K562 (cell line): ENCODE measurements at regions not wholly inside any gene's neighbourhood (a gene's known extent, or its start where the extent isn't known, plus 50 kb on each side); places are given as distances from the start of the nearest gene placed in this dataset.

Experiments
- ATAC-seq: fragments of 200-7000 bp; cut with Tn5 transposase; 3 replicates; pipeline ENCODE4 v1.9.1; 2020; ENCODE audit warnings: moderate library complexity
- BruUV-seq: library from RNA; stranded (reverse); fragments of 400-500 nt; replicated peaks from 2 replicates; lab custom pipeline; 2021; lab: Mats Ljungman, UMichigan
- CTCF ChIA-PET: fragments of 300-600 bp; formaldehyde crosslinking; extraction: SDS; loops from one replicate; lab custom pipeline; 2021; ENCODE audit warnings: low intra/inter-chr PET ratio; lab: Yijun Ruan, JAX
- POLR2A ChIA-PET: fragments of 300-600, 350-650 bp; sonication (Branson Sonifier 250); formaldehyde crosslinking; extraction: SDS; loops from one replicate; lab custom pipeline; 2021; ENCODE audit warnings: antibody characterized with exemption, inconsistent platforms; lab: Yijun Ruan, JAX
- DNase-seq, 4 experiments: peaks; one replicate each; pipeline versions ENCODE4 v3.0.0 to v3.0.0-alpha.2; 2011 to 2018; ENCODE audit warnings: low spot score in 3 of 4, mixed read lengths in 3 of 4; ENCODE audit errors: extremely low read depth in 1 of 4
- FAIRE-seq: peaks from 2 replicates; lab custom pipeline; 2011; peaks lifted over from hg19 to GRCh38; lab: Jason Lieb, UNC
- H2AFZ ChIP-seq: 2 replicates; pipeline ENCODE4 v1.6.0; 2011; ENCODE audit warnings: low read depth, low read length, control low read depth, inconsistent platforms
- H3K27ac ChIP-seq: fragments of 200-600 bp; 3 replicates; pipeline ENCODE4 v1.8.0; 2011; ENCODE audit warnings: low read depth, mild to moderate bottlenecking, control low read depth, inconsistent platforms, low read length, moderate library complexity, mixed read lengths; ENCODE audit errors: extremely low read depth
- H3K27me3 ChIP-seq, 2 experiments: fragments of 300-600 bp in 1 of 2; 2 replicates in 1 of 2; 3 replicates in 1 of 2; pipeline versions ENCODE4 v1.6.0 to v1.8.0; 2011; ENCODE audit warnings: inconsistent platforms in 2 of 2, low read length in 2 of 2, mild to moderate bottlenecking in 1 of 2, mixed read lengths in 1 of 2, moderate library complexity in 1 of 2; ENCODE audit not compliant: control insufficient read depth in 2 of 2, insufficient read depth in 2 of 2
- H3K36me3 ChIP-seq: fragments of 300-600 bp; 3 replicates; pipeline ENCODE4 v1.8.0; 2011; ENCODE audit warnings: mild to moderate bottlenecking, low read length, inconsistent platforms; ENCODE audit not compliant: control insufficient read depth, insufficient read depth
- H3K4me1 ChIP-seq, 2 experiments: fragments of 200-600 bp in 1 of 2; replicated peaks in 1 of 2; 2 replicates in 1 of 2; 3 replicates in 1 of 2; pipeline versions ENCODE4 v1.5.1 to v1.8.0; 2011; ENCODE audit warnings: inconsistent platforms in 2 of 2, low read length in 2 of 2, mild to moderate bottlenecking in 1 of 2, mixed read lengths in 1 of 2, moderate library complexity in 1 of 2; ENCODE audit not compliant: control insufficient read depth in 2 of 2, insufficient read depth in 2 of 2
- H3K4me2 ChIP-seq: 2 replicates; pipeline ENCODE4 v1.6.1; 2011; ENCODE audit warnings: low read length, control low read depth, inconsistent platforms, mixed read lengths; ENCODE audit not compliant: insufficient read depth
- H3K4me3 ChIP-seq: fragments of 200-600 bp; sonication (generic), shearing (Covaris generic); 2 replicates; pipeline ENCODE4 v1.5.1; 2016; ENCODE audit warnings: control low read depth, inconsistent platforms
- H3K79me2 ChIP-seq: fragments of 200-600 bp; 3 replicates; pipeline ENCODE4 v1.8.0; 2011; ENCODE audit warnings: low read length, inconsistent platforms; ENCODE audit not compliant: control insufficient read depth, insufficient read depth
- H3K9ac ChIP-seq, 2 experiments: 2 replicates each; pipeline versions ENCODE4 v1.6.0 to v1.6.1; 2011; ENCODE audit warnings: low read depth in 2 of 2, low read length in 2 of 2, control low read depth in 1 of 2, inconsistent platforms in 1 of 2, mild to moderate bottlenecking in 1 of 2, mixed read lengths in 1 of 2; ENCODE audit not compliant: insufficient read depth in 1 of 2
- H3K9me1 ChIP-seq: one replicate; pipeline ENCODE4 v1.6.0; 2011; ENCODE audit warnings: inconsistent platforms, mild to moderate bottlenecking, low read length, moderate library complexity; ENCODE audit not compliant: control insufficient read depth, insufficient read depth
- H3K9me3 ChIP-seq: replicated peaks from 2 replicates; pipeline ENCODE4 v1.5.1; 2011; ENCODE audit warnings: low read depth, low read length, inconsistent platforms; ENCODE audit not compliant: control insufficient read depth, insufficient read depth
- H4K20me1 ChIP-seq: replicated peaks from 2 replicates; pipeline ENCODE4 v1.6.1; 2011; ENCODE audit warnings: low read length, inconsistent platforms, mixed read lengths; ENCODE audit not compliant: control insufficient read depth, insufficient read depth
- IRF9 ChIP-seq: fragments of 450-650 bp; IDR thresholded peaks from 2 replicates; pipeline ENCODE4 v1.6.1; 2016; ENCODE audit warnings: missing biosample characterization, missing genetic modification characterization
- KAT8 ChIP-seq: fragments of 450-650 bp; IDR thresholded peaks from 2 replicates; pipeline ENCODE4 v1.6.1; 2016; ENCODE audit warnings: low read depth, mild to moderate bottlenecking
- PKNOX1 ChIP-seq: fragments of 450-650 bp; IDR thresholded peaks from 2 replicates; pipeline ENCODE4 v1.6.1; 2016
- RBM15 ChIP-seq: fragments of 200-400 bp; formaldehyde crosslinking; IDR thresholded peaks from 2 replicates; pipeline ENCODE4 v1.6.1; 2018; ENCODE audit warnings: mild to moderate bottlenecking, low read length, moderate library complexity; ENCODE audit not compliant: insufficient read depth
- RFX5 ChIP-seq: IDR thresholded peaks from 2 replicates; pipeline ENCODE4 v1.6.1; 2011; ENCODE audit warnings: low read depth, mild to moderate bottlenecking, improper control_type of control experiment, low read length
- ZNF511 ChIP-seq: sonication (generic); formaldehyde crosslinking; IDR thresholded peaks from 2 replicates; pipeline ENCODE4 v1.8.0; 2022; ENCODE audit warnings: mild to moderate bottlenecking, missing genetic modification reagents
- WGBS: fragments of 100-300 bp; shearing (Covaris generic); methylation state at CpG from one replicate; pipeline ENCODE4 v1.1.6; 2016; ENCODE audit warnings: low coverage, mixed read lengths; ENCODE audit not compliant: insufficient coverage; ENCODE audit errors: missing lambda C conversion rate; 5-methylcytosine and 5-hydroxymethylcytosine counted together
- in situ Hi-C: fragments of 300-500 bp; cut with MboI; formaldehyde crosslinking; loops from 4 replicates; pipeline ENCODE4 v1.15.0; 2018; ENCODE audit warnings: inconsistent platforms, mixed read lengths
- intact Hi-C: fragments of 100-400 bp; cut with micrococcal nuclease; formaldehyde crosslinking; loops from 2 replicates; pipeline ENCODE4 v1.14.2; 2022

GRCh38 chr13:105527127-105527526 lies 1008.3 kb downstream of the EFNB2 start:
- in situ Hi-C loops (no loop called here), intact Hi-C loops (no loop called here)
- Histone ChIP-seq H3K9ac (no peak overlapping the region), H3K4me1 (no peaks in the 10 kb centered on the region), H3K4me3 (no peak overlapping the region), H3K27me3 (no peaks in the 10 kb centered on the region), H3K27ac (no peak overlapping the region), H3K79me2 (no peaks in the 10 kb centered on the region), H3K9me3 (no peaks in the 10 kb centered on the region), H3K4me2 (no peak overlapping the region), H3K36me3 (no peaks in the 10 kb centered on the region), H2AFZ (no peak overlapping the region), H4K20me1 (no peaks in the 10 kb centered on the region), H3K9me1 (no peaks in the 10 kb centered on the region)
- no peak for TF ChIP-seq IRF9
- TF ChIP-seq RBM15: no peak
- no peak for TF ChIP-seq ZNF511 (CRISPR knock-in tag)
- TF ChIP-seq RFX5: no peak
- no peak for TF ChIP-seq PKNOX1
- no peak for TF ChIP-seq KAT8
- ATAC-seq: no peak
- no peak for DNase-seq
- FAIRE-seq: no peak
- BruUV-seq: no TSS peak
- 0% methylated on average over 3 of the region's 5 CpGs for WGBS
- CTCF ChIA-PET: no interaction called here
- POLR2A ChIA-PET: no interaction called here
